ENCODE measurements at regions not wholly inside any gene's neighbourhood (a gene's known extent, or its start where the extent isn't known, plus 50 kb on each side); places are given as distances from the start of the nearest gene placed in this dataset.

- 98% methylated on average over 9 of the region's 9 CpGs for WGBS
- no peak for DNase-seq (ENCODE audit: low spot score)
- Histone ChIP-seq H3K9me3 (ENCODE audit: control insufficient read depth in 4 of 4, low read length in 3 of 4) (no peaks in the 10 kb centered on the region), H3K27me3 (ENCODE audit: control insufficient read depth in 4 of 4, insufficient read depth in 4 of 4, low read length in 3 of 4) (no peaks in the 10 kb centered on the region), H3K9ac (ENCODE audit: low read depth in 1 of 2, low read length in 2 of 2) (no peak overlapping the region), H3K27ac (ENCODE audit: low read depth in 1 of 2, low read length in 2 of 2) (no peak overlapping the region), H3K4me1 (ENCODE audit: control insufficient read depth in 4 of 4, insufficient read depth in 4 of 4, low read length in 3 of 4) (no peaks in the 10 kb centered on the region), H3K4me3 (ENCODE audit: low read depth in 1 of 3, low read length in 3 of 3) (no peak overlapping the region), H3K36me3 (ENCODE audit: control insufficient read depth in 4 of 4, insufficient read depth in 3 of 4, low read depth in 1 of 4, low read length in 3 of 4) (no peaks in the 10 kb centered on the region)
- no peak for TF ChIP-seq HNF4A (conservative IDR thresholded peaks at IDR 0.05)
Observed at GRCh38 chr2:142827170-142827569, 50.3 kb upstream of the KYNU start.

GRCh38 chr2:142825861-142826260, 51.6 kb upstream of the KYNU start:
- no peak overlapping the region for H3K27ac ChIP-seq (ENCODE audit: low read depth in 1 of 2, low read length in 2 of 2)
- no peaks in the 10 kb centered on the region for H3K36me3 ChIP-seq (ENCODE audit: control insufficient read depth in 4 of 4, insufficient read depth in 3 of 4, low read depth in 1 of 4, low read length in 3 of 4)
- DNase-seq (ENCODE audit: low spot score) = no peak
- H3K4me3 ChIP-seq (ENCODE audit: low read depth in 1 of 3, low read length in 3 of 3) = no peak overlapping the region
- no peaks in the 10 kb centered on the region for H3K27me3 ChIP-seq (ENCODE audit: control insufficient read depth in 4 of 4, insufficient read depth in 4 of 4, low read length in 3 of 4)
- H3K9me3 ChIP-seq (ENCODE audit: control insufficient read depth in 4 of 4, low read length in 3 of 4) = no peaks in the 10 kb centered on the region
- WGBS = 85% methylated on average over 2 of the region's 2 CpGs
- TF ChIP-seq FOXA1 (IDR thresholded peaks at IDR 0.05) = no peak
- TF ChIP-seq EGR1 (IDR thresholded peaks at IDR 0.05; ENCODE audit: low read depth in 2 of 2) = no peak
- no peak for TF ChIP-seq TAF1 (conservative IDR thresholded peaks at IDR 0.05)
- TF ChIP-seq MAX (IDR thresholded peaks at IDR 0.05) = no peak
- no peak for TF ChIP-seq CTCF (IDR thresholded peaks at IDR 0.05; ENCODE audit: low read depth, low read length, missing input control)
- no peak for TF ChIP-seq GABPA (IDR thresholded peaks at IDR 0.05 in 1 of 2, conservative IDR thresholded peaks at IDR 0.05 in 1 of 2)
- no peak for TF ChIP-seq YY1 (IDR thresholded peaks at IDR 0.05)
- TF ChIP-seq RAD21 (IDR thresholded peaks at IDR 0.05) = no peak
- no peak for TF ChIP-seq NR2F2 (IDR thresholded peaks at IDR 0.05)
- TF ChIP-seq REST (IDR thresholded peaks at IDR 0.05) = no peak
- no peak for TF ChIP-seq RXRA (IDR thresholded peaks at IDR 0.05)
- TF ChIP-seq SP1 (IDR thresholded peaks at IDR 0.05) = no peak
- no peak overlapping the region for H3K9ac ChIP-seq (ENCODE audit: low read depth in 1 of 2, low read length in 2 of 2)
- H3K4me1 ChIP-seq (ENCODE audit: control insufficient read depth in 4 of 4, insufficient read depth in 4 of 4, low read length in 3 of 4) = no peaks in the 10 kb centered on the region

- WGBS = 86% methylated on average over 1 of the region's 1 CpG
- Histone ChIP-seq H3K27ac (ENCODE audit: low read depth in 1 of 2, low read length in 2 of 2) (no peak overlapping the region), H3K9ac (ENCODE audit: low read depth in 1 of 2, low read length in 2 of 2) (no peak overlapping the region), H3K27me3 (ENCODE audit: control insufficient read depth in 4 of 4, insufficient read depth in 4 of 4, low read length in 3 of 4) (no peaks in the 10 kb centered on the region), H3K36me3 (ENCODE audit: control insufficient read depth in 4 of 4, insufficient read depth in 3 of 4, low read depth in 1 of 4, low read length in 3 of 4) (no peaks in the 10 kb centered on the region), H3K4me3 (ENCODE audit: low read depth in 1 of 3, low read length in 3 of 3) (no peak overlapping the region), H3K9me3 (ENCODE audit: control insufficient read depth in 4 of 4, low read length in 3 of 4) (no peaks in the 10 kb centered on the region), H3K4me1 (ENCODE audit: control insufficient read depth in 4 of 4, insufficient read depth in 4 of 4, low read length in 3 of 4) (no peaks in the 10 kb centered on the region)
- TF ChIP-seq ZBTB33 (IDR thresholded peaks at IDR 0.05) = no peak
- no peak for DNase-seq (ENCODE audit: low spot score)
Observed at GRCh38 chr2:142824756-142825155, 52.7 kb upstream of the KYNU start.
